AG04449 (cell line): ENCODE measurements at regions not wholly inside any gene's neighbourhood (a gene's known extent, or its start where the extent isn't known, plus 50 kb on each side); places are given as distances from the start of the nearest gene placed in this dataset.

ENCODE experiments used
- CTCF ChIA-PET: fragments of 350-600 bp; formaldehyde crosslinking; extraction: SDS; loops from one replicate; lab custom pipeline; 2021; ENCODE audit warnings: antibody characterized with exemption; lab: Yijun Ruan, JAX
- POLR2A ChIA-PET: fragments of 400-600, 350-600 bp; formaldehyde crosslinking; extraction: SDS; loops from one replicate; lab custom pipeline; 2020; ENCODE audit warnings: antibody characterized with exemption, inconsistent platforms; lab: Yijun Ruan, JAX
- DNase-seq: peaks from one replicate; pipeline ENCODE4 v3.0.0-alpha.2; 2010; ENCODE audit warnings: low read depth, low spot score
- H3K4me3 ChIP-seq: 2 replicates; pipeline ENCODE4 v1.5.1; 2011; ENCODE audit warnings: low read depth, mild to moderate bottlenecking, control low read depth, low read length
- TF ChIP-seq, protein P1 (sequence below): IDR thresholded peaks from one replicate; pipeline ENCODE4 v1.5.1; 2011; ENCODE audit warnings: mild to moderate bottlenecking, moderate library complexity, low read length, control low read depth, inconsistent platforms; ENCODE audit not compliant: insufficient read depth; ENCODE audit errors: missing control alignments

DNA sequence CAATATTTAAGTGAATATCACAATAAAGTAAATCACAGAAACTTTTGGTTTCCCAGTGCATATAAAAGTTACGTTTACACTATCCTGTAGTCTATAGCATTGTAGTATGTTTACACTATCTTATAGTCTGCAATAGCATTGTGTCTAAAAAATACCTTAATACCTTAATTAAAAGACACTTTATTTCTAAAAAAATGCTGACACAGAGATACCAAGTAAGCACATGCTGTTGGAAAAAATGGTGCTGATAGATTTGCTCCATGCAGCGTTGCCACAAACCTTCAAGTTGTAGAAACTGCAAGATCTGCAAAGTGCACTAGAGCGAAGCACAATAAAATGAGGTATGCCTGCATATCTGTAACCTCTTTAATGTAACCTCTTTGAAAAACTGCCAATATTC is 847.3 kb downstream of the GLUD2 start:
- CTCF ChIA-PET, result no interaction called here
- TF ChIP-seq, protein P1, sequence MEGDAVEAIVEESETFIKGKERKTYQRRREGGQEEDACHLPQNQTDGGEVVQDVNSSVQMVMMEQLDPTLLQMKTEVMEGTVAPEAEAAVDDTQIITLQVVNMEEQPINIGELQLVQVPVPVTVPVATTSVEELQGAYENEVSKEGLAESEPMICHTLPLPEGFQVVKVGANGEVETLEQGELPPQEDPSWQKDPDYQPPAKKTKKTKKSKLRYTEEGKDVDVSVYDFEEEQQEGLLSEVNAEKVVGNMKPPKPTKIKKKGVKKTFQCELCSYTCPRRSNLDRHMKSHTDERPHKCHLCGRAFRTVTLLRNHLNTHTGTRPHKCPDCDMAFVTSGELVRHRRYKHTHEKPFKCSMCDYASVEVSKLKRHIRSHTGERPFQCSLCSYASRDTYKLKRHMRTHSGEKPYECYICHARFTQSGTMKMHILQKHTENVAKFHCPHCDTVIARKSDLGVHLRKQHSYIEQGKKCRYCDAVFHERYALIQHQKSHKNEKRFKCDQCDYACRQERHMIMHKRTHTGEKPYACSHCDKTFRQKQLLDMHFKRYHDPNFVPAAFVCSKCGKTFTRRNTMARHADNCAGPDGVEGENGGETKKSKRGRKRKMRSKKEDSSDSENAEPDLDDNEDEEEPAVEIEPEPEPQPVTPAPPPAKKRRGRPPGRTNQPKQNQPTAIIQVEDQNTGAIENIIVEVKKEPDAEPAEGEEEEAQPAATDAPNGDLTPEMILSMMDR, result no peak
- no peak overlapping the region for H3K4me3 ChIP-seq
- POLR2A ChIA-PET, result no interaction called here
- DNase-seq, result no peak

DNA sequence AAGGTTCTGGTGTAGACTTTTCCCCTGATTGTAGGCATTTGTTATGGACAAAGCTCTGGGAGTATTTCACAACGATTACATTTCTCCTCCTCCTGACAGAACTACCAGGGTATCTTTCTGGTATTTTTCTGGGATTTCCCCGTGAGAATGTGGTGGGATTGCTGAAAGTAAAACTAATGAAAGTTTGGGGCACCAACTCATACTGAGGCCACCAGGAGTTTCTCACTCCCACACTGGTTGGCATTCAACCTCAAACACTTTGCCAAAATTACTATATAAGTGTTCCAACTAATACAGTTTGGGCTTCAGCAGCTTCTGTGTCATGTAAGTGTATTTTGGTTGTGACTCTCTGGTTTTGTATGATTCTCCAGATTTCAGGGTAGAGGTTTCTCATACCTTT is 855.1 kb downstream of the GLUD2 start:
- CTCF ChIA-PET, result no interaction called here
- H3K4me3 ChIP-seq, result no peak overlapping the region
- DNase-seq, result no peak
- POLR2A ChIA-PET, result no interaction called here
- TF ChIP-seq, protein P1, result no peak

DNA sequence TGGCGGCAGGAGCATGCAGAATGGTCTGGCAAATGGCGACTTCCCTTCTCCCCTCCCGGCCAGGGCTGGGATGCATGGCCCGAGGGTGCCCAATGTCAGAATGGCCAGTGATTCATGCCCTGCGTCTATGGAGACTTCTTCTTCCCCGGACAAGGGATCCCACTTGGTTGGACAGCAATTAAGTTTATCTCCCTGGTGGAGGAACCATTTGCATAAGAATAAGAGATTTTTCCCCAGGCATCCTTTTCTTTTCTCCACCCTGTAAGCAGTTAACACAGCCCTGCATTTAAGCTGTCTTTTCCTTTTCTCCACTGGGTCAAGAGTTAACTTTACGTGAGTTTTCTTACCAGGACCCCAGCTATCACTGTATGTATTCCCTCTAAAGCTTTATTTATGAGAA is 856.6 kb downstream of the GLUD2 start:
- no peak for DNase-seq
- TF ChIP-seq, protein P1, result no peak
- ChIA-PET CTCF (no interaction called here), POLR2A (no interaction called here)
- H3K4me3 ChIP-seq, result no peak overlapping the region

DNA sequence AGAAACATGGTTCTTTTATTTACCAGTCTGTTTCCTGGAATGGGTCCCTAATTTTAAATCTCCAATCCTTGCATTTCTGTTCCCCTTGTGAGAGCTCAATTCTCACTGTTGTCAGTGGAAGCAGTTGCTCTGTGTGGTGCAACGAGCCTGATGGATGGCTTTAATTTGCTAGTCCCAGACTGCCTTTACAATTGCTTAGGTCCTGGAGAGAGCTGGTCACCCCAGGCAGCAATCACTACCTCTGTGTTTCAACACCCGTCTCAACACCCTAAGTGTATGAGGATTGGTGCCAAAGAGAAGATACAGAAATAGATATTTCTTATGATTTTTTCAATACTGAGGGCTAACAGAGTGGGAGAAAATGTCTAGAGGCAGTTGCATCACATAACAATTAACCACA is 873.8 kb downstream of the GLUD2 start:
- POLR2A ChIA-PET, result no interaction called here
- DNase-seq, result no peak
- CTCF ChIA-PET, result no interaction called here
- no peak overlapping the region for H3K4me3 ChIP-seq
- TF ChIP-seq, protein P1, result no peak

DNA sequence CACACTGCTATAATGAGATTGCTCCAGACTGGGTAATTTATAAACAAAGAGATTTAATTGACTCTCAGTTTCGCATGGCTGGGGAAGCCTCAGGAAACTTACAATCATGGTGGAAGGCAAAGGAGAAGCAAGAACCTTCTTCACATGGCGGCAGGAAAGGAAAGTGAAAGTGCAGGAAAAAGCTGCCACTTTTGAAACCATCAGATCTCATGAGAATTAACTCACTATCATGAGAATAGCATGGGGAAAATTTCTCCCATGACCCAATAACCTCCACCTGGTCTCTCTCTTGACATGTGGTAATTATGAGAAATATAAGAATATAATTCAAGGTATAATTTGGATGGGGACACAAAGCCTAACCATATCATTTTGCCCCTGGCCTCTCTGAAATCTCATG is 884.2 kb downstream of the GLUD2 start:
- H3K4me3 ChIP-seq, result no peak overlapping the region
- TF ChIP-seq, protein P1, result no peak
- ChIA-PET CTCF (no interaction called here), POLR2A (no interaction called here)
- DNase-seq, result no peak

DNA sequence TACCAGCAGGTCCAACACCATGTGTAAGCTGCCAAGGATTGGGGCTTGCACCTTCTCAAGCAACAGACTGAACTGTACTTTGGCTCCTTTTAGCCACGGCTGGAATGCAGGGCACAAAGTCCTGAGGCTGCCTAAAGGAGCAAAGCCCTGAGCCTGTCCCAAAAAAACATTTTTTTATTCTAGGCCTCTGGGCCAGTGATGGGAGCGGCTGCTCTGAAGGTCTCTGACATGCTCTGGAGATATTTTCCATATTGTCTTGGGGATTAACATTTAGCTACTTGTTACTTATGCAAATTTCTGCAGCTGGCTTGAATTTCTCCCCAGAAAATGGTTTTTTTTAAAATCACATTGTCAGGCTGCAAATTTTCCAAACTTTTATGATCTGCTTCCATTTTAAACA is 885.3 kb downstream of the GLUD2 start:
- POLR2A ChIA-PET, result no interaction called here
- H3K4me3 ChIP-seq, result no peak overlapping the region
- CTCF ChIA-PET, result no interaction called here
- TF ChIP-seq, protein P1, result no peak
- DNase-seq, result no peak
